Mucosa of descending colon (tissue), 3 donors: ENCODE measurements at regions not wholly inside any gene's neighbourhood (a gene's known extent, or its start where the extent isn't known, plus 50 kb on each side); places are given as distances from the start of the nearest gene placed in this dataset.
"Not testable (repeated sequence)": the region's sequence is repeated elsewhere in the genome, so short reads cannot be mapped to it uniquely, and the experiment has no call there.

Experiments used
- ATAC-seq: fragments of 200-7000 bp; cut with Tn5 transposase; one replicate; pipeline ENCODE4 v1.9.1; 2020; ENCODE audit warnings: mild to moderate bottlenecking, moderate library complexity
- DNase-seq, 3 donors: peaks; one replicate each; pipeline ENCODE4 v3.0.0-alpha.2; 2020
- H3K36me3 ChIP-seq: fragments of 200-600 bp; one replicate; pipeline ENCODE4 v1.8.0; 2021; ENCODE audit warnings: low read depth, mild to moderate bottlenecking
- H3K4me1 ChIP-seq: fragments of 200-600 bp; one replicate; pipeline ENCODE4 v1.8.0; 2021; ENCODE audit warnings: low read depth, mild to moderate bottlenecking
- H3K4me3 ChIP-seq: fragments of 200-600 bp; one replicate; pipeline ENCODE4 v1.8.0; 2021; ENCODE audit warnings: mild to moderate bottlenecking
- H3K9me3 ChIP-seq: fragments of 200-600 bp; one replicate; pipeline ENCODE4 v1.8.0; 2021; ENCODE audit warnings: mild to moderate bottlenecking
- intact Hi-C, 2 donors: fragments of 100-400 bp; cut with DNase I in 1 of 2; cut with micrococcal nuclease in 1 of 2; formaldehyde crosslinking; loops; one replicate each; pipeline versions ENCODE4 v1.11.0 to v1.11.1; 2022; cut with DNase I, micrococcal nuclease
- TF ChIP-seq, protein P1 (sequence below): fragments of 200-600 bp; IDR thresholded peaks from one replicate; pipeline ENCODE4 v1.8.0; 2022; ENCODE audit warnings: antibody characterized with exemption, mild to moderate bottlenecking
- donor health status: DM: no; HTN: no; CAD: no; lungs with moderate emphysema.
- donor health status: DM: no; HTN: no; CAD: no.
- donor health status: DM: no; HTN: yes; CAD: no.

DNA sequence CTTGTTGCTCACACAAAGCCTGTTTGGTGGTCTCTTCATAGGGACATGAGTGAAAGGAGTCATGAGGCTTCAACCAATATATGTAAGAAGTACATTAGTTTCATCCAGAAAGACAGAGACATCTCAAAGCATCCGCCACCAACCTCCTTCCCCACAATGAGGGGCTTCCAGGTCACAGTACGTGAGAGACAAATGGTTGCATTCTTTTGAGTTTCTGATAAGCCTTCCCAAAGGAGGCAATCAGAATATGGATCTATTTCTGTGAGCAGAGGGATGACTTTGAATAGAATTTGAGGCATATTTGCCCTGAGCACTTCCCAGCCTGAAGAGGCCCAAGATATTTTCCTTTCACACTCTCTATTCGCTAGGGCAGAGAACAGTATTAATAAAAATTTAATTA, 931.1 kb downstream of the FAM181B start:
- Histone ChIP-seq H3K4me1 (no peaks in the 10 kb centered on the region), H3K9me3 (no peaks in the 10 kb centered on the region), H3K36me3 (no peaks in the 10 kb centered on the region), H3K4me3 (no peak overlapping the region)
- TF ChIP-seq, protein P1, sequence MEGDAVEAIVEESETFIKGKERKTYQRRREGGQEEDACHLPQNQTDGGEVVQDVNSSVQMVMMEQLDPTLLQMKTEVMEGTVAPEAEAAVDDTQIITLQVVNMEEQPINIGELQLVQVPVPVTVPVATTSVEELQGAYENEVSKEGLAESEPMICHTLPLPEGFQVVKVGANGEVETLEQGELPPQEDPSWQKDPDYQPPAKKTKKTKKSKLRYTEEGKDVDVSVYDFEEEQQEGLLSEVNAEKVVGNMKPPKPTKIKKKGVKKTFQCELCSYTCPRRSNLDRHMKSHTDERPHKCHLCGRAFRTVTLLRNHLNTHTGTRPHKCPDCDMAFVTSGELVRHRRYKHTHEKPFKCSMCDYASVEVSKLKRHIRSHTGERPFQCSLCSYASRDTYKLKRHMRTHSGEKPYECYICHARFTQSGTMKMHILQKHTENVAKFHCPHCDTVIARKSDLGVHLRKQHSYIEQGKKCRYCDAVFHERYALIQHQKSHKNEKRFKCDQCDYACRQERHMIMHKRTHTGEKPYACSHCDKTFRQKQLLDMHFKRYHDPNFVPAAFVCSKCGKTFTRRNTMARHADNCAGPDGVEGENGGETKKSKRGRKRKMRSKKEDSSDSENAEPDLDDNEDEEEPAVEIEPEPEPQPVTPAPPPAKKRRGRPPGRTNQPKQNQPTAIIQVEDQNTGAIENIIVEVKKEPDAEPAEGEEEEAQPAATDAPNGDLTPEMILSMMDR = no peak
- intact Hi-C loops = no loop called here
- DNase-seq (no peak), ATAC-seq (no peak)

DNA sequence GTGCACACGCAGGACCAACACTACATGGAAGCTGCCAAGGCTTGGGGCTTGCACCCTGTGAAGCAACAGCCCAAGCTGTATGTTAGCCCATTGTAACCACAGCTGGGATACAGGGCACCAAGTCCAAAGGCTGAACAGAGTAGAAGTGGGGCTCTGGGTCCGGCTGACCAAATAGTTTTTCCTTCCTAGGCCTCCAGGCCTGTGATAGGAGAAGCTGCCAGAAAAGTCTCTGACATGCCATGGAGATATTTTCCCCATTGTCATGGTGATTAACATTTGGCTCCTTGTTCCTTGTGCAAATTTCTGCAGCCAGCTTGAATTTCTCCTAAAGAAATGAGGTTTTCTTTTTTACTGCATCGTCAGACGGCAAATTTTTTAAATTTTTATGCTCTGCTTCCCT, 941.2 kb downstream of the FAM181B start:
- Histone ChIP-seq H3K36me3 (no peaks in the 10 kb centered on the region), H3K4me3 (no peak overlapping the region), H3K9me3 (no peaks in the 10 kb centered on the region), H3K4me1 (no peaks in the 10 kb centered on the region)
- TF ChIP-seq, protein P1 = no peak
- intact Hi-C loops = no loop called here
- ATAC-seq (no peak), DNase-seq (no peak)

DNA sequence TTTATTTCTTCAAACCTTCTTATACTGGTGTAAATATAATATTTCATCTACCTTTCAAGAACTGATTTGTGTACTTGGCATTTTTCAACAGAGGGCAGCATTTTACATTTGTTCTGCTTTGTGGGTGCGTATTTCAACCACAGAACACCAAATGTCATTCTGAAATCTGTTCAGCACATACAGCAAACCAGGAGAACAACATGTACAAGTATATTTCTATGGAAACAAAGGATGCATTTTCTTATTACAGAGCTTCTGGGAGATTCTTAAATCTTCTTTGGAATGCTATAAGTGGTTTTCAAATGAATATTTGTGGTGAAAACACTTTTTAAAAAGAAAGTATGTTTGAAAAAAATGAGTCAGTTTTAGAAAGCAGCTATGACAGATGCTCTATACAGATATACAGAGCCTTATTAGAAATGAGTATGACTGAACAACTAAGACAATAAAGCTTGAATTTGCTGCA, 946.0 kb downstream of the FAM181B start:
- Histone ChIP-seq H3K4me3 (no peak overlapping the region), H3K36me3 (no peaks in the 10 kb centered on the region), H3K9me3 (no peaks in the 10 kb centered on the region), H3K4me1 (no peaks in the 10 kb centered on the region)
- ATAC-seq (no peak), DNase-seq (no peak)
- TF ChIP-seq, protein P1 = no peak
- intact Hi-C loops = no loop called here

DNA sequence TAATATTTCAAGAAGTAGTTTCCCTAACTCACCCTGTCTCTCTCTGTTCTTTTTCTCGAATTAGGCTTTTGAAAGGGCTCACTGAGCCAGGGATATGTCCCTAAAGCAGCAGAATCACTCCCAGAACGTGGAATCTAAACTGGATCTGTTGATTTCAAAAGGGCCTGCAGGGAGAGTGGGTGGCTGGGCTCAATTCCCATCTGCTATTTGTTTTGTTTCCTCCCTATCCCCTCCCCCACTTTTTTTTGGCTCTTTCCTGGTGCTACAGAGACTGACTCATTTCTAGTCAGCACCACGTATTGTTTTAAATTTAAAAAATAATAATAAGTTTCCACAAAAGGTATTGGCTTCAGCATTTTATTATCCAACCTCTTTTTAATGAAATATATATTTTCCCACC, 961.5 kb downstream of the FAM181B start:
- ATAC-seq (no peak), DNase-seq (no peak)

DNA sequence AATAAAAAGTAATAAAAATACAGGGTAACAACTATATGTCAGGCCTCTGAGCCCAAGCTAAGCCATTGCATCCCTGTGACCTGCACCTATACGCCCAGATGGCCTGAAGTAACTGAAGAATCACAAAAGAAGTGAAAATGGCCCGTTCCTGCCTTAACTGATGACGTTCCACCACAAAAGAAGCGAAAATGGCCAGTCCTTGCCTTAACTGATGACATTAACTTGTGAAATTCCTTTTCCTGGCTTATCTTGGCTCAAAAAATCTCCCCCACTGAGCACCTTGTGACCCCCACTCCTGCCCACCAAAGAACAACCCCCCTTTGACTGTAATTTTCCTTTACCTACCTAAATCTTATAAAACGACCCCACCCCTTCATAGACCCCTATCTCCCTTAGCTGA, 963.8 kb downstream of the FAM181B start:
- H3K4me3 ChIP-seq, DNase-seq, H3K36me3 ChIP-seq, ATAC-seq, H3K9me3 ChIP-seq, intact Hi-C loops, H3K4me1 ChIP-seq: not testable (repeated sequence)

More for the DNA sequence above, 961.5 kb downstream of the FAM181B start:
- Histone ChIP-seq H3K4me1 (no peaks in the 10 kb centered on the region), H3K36me3 (no peaks in the 10 kb centered on the region), H3K4me3 (no peak overlapping the region), H3K9me3 (no peaks in the 10 kb centered on the region)
- intact Hi-C loops = no loop called here
- TF ChIP-seq, protein P1 = no peak

DNA sequence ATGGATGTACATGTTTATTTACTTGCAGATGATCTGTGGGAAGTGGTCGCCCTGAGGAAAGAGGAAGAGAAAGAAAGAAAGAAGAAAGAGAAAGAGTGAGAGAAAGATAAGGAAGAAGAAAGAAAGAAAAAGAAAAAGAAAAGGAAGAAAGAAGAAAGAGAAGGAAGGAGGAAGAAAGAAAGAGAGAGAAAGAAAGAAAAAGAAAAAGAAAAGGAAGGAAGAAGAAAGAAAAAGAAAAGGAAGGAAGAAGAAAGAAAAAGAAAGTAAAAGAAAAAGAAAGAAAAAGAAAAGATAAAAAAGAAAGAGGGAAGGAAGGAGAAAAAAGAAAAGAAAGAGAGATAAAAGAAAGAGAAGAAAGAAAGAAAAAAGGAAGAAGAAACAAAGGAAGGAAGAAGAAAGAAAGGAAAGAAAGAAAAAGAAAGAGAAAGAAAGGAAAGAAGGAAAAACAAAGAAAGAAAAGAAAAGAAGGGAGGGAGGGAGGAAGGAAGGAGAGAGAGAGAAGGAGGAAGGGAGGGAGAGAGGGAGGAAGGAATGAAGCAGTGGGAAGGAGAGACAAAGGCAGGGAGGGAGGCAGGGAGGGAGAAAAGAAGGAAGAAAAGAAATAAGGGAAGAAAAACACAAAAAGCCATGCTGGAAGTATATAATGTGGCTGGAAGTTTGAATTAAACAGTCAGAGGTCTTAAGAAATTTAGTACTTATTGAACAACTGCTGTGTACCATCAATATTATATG, 976.6 kb downstream of the FAM181B start:
- no peaks in the 10 kb centered on the region for H3K36me3 ChIP-seq
- no peak for DNase-seq
- no peaks in the 10 kb centered on the region for H3K9me3 ChIP-seq
- ATAC-seq = no peak
- TF ChIP-seq, protein P1 = no peak
- H3K4me1 ChIP-seq = no peaks in the 10 kb centered on the region
- H3K4me3 ChIP-seq = no peak overlapping the region
- intact Hi-C loops = no loop called here
